ENCODE measurements at regions not wholly inside any gene's neighbourhood (a gene's known extent, or its start where the extent isn't known, plus 50 kb on each side); places are given as distances from the start of the nearest gene placed in this dataset.

DNA sequence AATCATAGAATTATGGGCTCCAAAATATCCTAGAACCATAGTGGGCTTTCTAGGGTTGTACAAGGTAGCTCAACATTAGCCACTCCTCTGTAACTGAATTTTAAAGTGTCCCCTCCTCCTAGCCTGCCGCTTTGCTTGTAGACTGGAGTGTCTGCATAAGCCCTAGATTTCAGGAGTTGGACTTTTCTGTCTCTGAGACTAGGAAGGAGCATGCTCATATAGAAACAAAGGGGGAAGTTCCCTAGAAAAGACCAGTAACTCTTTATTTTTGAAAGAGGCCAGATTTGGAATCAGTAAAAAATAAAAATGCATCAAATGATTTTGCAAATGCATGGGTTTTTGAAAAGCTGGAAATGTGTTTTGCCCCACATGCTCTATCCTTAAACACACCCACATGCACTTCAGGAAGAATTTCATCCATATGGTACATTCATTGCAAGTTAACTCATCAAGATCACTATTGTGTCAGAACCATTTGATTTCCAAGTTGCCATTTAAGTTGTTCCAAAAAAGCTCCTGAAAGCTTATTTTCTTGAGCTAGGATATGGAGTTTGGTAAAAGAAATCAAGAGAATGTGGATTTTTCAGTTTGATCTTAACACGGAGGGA is 121.0 kb upstream of the NR3C1 start:
- TF ChIP-seq, protein P1, sequence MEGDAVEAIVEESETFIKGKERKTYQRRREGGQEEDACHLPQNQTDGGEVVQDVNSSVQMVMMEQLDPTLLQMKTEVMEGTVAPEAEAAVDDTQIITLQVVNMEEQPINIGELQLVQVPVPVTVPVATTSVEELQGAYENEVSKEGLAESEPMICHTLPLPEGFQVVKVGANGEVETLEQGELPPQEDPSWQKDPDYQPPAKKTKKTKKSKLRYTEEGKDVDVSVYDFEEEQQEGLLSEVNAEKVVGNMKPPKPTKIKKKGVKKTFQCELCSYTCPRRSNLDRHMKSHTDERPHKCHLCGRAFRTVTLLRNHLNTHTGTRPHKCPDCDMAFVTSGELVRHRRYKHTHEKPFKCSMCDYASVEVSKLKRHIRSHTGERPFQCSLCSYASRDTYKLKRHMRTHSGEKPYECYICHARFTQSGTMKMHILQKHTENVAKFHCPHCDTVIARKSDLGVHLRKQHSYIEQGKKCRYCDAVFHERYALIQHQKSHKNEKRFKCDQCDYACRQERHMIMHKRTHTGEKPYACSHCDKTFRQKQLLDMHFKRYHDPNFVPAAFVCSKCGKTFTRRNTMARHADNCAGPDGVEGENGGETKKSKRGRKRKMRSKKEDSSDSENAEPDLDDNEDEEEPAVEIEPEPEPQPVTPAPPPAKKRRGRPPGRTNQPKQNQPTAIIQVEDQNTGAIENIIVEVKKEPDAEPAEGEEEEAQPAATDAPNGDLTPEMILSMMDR (conservative IDR thresholded peaks at IDR 0.05) = no peak
- no CpG with 5 or more reads among the region's 2 CpGs for WGBS (ENCODE audit: extremely low coverage, insufficient read length, low lambda C conversion rate)
- H3K27me3 ChIP-seq (ENCODE audit: insufficient read depth, low read length) = no peaks in the 10 kb centered on the region

More for the DNA sequence above, 121.0 kb upstream of the NR3C1 start:
- Mint-ChIP-seq H3K27ac (no peak overlapping the region), H3K27me3 (ENCODE audit: low read depth) (no peaks in the 10 kb centered on the region), H3K4me1 (no peaks in the 10 kb centered on the region), H3K36me3 (ENCODE audit: insufficient read depth in 1 of 3, low read depth in 3 of 3) (no peaks in the 10 kb centered on the region), H3K4me3 (no peak overlapping the region), H3K9me3 (no peaks in the 10 kb centered on the region)
- Histone ChIP-seq H3K4me2 (ENCODE audit: insufficient read depth, insufficient read length, low read length) (no peak overlapping the region), H4K5ac (ENCODE audit: insufficient read length, low read depth, low read length) (no peak overlapping the region), H3K23ac (ENCODE audit: insufficient read length, low read depth, low read length) (no peak overlapping the region), H4K91ac (ENCODE audit: insufficient read length, low read depth, low read length) (no peak overlapping the region), H4K8ac (replicated peaks; ENCODE audit: insufficient read length, low read depth, low read length) (no peak overlapping the region), H2AK5ac (ENCODE audit: insufficient read length, low read length) (no peak overlapping the region), H4K20me1 (ENCODE audit: control insufficient read depth, insufficient read depth, insufficient read length) (no peaks in the 10 kb centered on the region), H3K14ac (ENCODE audit: insufficient read depth, low read length) (no peak overlapping the region), H3K4me1 (ENCODE audit: insufficient read depth, low read length) (no peaks in the 10 kb centered on the region), H3K9me3 (ENCODE audit: control insufficient read depth, low read depth, low read length) (no peaks in the 10 kb centered on the region), H3K4ac (ENCODE audit: low read depth, low read length) (no peak overlapping the region), H2BK15ac (ENCODE audit: low read depth, low read length) (no peak overlapping the region), H2BK20ac (ENCODE audit: low read depth, low read length, poor library complexity, severe bottlenecking) (no peak overlapping the region), H3K23me2 (ENCODE audit: insufficient read length, low read depth, low read length, poor library complexity, severe bottlenecking) (no peaks in the 10 kb centered on the region), H3K79me2 (ENCODE audit: insufficient read depth, low read length) (no peaks in the 10 kb centered on the region), H3K27ac (ENCODE audit: insufficient read length, low read depth, low read length) (no peak overlapping the region), H2BK120ac (ENCODE audit: low read depth, low read length, poor library complexity, severe bottlenecking) (no peak overlapping the region), H3T11ph (ENCODE audit: low read length) (no peak overlapping the region), H2BK5ac (ENCODE audit: insufficient read length, low read length) (no peak overlapping the region), H3K18ac (ENCODE audit: insufficient read length, low read depth, low read length) (no peak overlapping the region), H2AFZ (ENCODE audit: low read length) (no peak overlapping the region), H3K79me1 (ENCODE audit: insufficient read depth, low read depth, low read length, poor library complexity, severe bottlenecking) (no peaks in the 10 kb centered on the region), H2BK12ac (ENCODE audit: insufficient read length, low read depth, low read length) (no peak overlapping the region), H3K9ac (ENCODE audit: extremely low read depth, insufficient read length, low read length) (no peak overlapping the region), H3K56ac (ENCODE audit: insufficient read length, low read depth, low read length) (no peak overlapping the region)
- DNase-seq = no peak

Data from H9 (cell line).